ENCODE measurements at regions not wholly inside any gene's neighbourhood (a gene's known extent, or its start where the extent isn't known, plus 50 kb on each side); places are given as distances from the start of the nearest gene placed in this dataset.
"Not testable (repeated sequence)": the region's sequence is repeated elsewhere in the genome, so short reads cannot be mapped to it uniquely, and the experiment has no call there.

- DNase-seq = no peak
Measured at GRCh38 chr1:147062956-147063355, 109.3 kb downstream of the PRKAB2 start.

- DNase-seq = not testable (repeated sequence)
Measured at GRCh38 chr1:147061880-147062279, 110.4 kb downstream of the PRKAB2 start.

- DNase-seq = no peak
Measured at GRCh38 chr1:147053269-147053668, 115.1 kb downstream of the NBPF12 start.

GRCh38 chr1:147052677-147053076 is 114.6 kb downstream of the NBPF12 start:
- no peak for DNase-seq

- DNase-seq = no peak
Measured at GRCh38 chr1:147052143-147052542, 114.0 kb downstream of the NBPF12 start.

GRCh38 chr1:147051136-147051535 is 113.0 kb downstream of the NBPF12 start:
- no peak for DNase-seq

- no peak for DNase-seq
Measured at GRCh38 chr1:147050654-147051053, 112.5 kb downstream of the NBPF12 start.

- not testable (repeated sequence) for DNase-seq
Measured at GRCh38 chr1:147046863-147047394, 108.8 kb downstream of the NBPF12 start.

- no peak for DNase-seq
Measured at GRCh38 chr1:147046189-147046862, 108.2 kb downstream of the NBPF12 start.

Data from NCI-H2171 (cell line).